ENCODE measurements at regions not wholly inside any gene's neighbourhood (a gene's known extent, or its start where the extent isn't known, plus 50 kb on each side); places are given as distances from the start of the nearest gene placed in this dataset.

GRCh38 chr5:50343715-50344114 is 97.4 kb downstream of the EMB start:
- TF ChIP-seq CTCF (IDR thresholded peaks at IDR 0.05; ENCODE audit: poor library complexity, severe bottlenecking) = no peak
- TF ChIP-seq EZH2 (IDR thresholded peaks at IDR 0.05; ENCODE audit: borderline replicate concordance, insufficient read depth, low read length, poor library complexity, severe bottlenecking) = no peak
- TF ChIP-seq POLR2AphosphoS5 (IDR thresholded peaks at IDR 0.05) = no peak
- TF ChIP-seq EP300 (conservative IDR thresholded peaks at IDR 0.05; ENCODE audit: poor library complexity, severe bottlenecking) = no peak
- no peak for TF ChIP-seq RAD21 (conservative IDR thresholded peaks at IDR 0.05)
- no peak for TF ChIP-seq TAF1 (IDR thresholded peaks at IDR 0.05; ENCODE audit: low read depth)

Measured in neural cell (in vitro differentiated cells).